Muscle of back (tissue), 3 donors: ENCODE measurements at regions not wholly inside any gene's neighbourhood (a gene's known extent, or its start where the extent isn't known, plus 50 kb on each side); places are given as distances from the start of the nearest gene placed in this dataset.
A peak's percentile ranks its signal among the peaks of the same experiment; 100 is the strongest.

Experiments
- DNase-seq, 3 donors: peaks; one replicate each; pipeline versions ENCODE4 v3.0.0 to v3.0.0-alpha.2; 2013

DNA sequence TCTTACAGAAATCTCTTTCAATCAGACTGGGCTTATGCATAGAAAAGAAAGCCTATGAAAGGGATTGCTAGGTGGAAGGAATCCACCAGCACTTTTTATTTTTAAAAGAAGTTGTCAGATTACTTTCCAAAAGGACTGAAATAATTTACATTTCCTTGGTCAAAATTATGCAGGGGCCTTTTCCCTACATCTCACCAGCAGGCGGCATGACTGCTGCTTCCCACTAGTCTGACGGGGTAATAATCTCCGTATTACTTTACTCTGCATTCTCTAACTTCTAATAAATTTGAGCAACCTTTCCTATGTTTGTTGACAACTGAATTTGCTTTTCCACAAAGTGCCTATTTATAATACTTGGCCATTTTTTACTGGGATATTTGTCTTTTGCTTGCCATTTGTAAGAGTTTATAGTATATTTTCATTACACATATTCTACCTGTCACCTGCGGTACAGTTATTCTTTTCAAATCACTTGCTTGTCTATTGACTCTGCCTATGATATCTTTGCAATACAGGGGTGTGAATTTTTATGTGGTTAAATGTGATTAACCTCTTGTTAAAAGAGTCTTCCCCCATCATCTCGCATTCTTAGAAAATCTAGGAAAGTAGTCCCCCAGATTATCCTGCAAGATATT is 51.9 kb upstream of the USP47 start:
- DNase-seq: no peak

DNA sequence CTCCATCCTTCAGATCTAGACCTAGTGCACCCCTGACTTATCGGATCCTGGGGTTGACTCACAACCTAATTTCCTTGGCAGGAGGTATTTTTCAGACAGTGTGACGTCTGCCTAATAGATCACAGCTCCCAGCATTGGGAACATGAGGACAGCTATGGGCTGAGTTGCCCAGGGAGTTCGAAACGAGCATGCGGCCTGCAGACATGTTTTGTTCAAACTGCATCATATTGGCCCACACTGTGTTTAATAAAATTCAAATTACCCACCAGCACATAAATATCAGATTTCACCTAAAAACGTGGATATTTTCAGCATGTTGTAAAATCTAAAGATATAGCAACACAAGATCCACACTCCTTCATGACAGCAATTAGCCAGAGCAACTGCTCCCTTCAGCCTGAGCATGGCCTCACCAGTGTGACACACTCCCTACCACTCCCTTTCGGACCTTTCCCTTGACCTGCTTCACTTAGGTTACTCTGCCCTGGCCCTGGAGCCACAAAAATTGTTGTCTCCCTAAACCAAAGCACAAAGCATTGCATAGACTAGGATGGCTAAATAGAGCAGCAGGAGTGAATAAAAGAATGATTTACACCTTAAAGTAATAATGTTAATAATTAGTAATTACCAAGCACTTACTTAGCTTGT is 53.6 kb upstream of the USP47 start:
- no peak for DNase-seq

DNA sequence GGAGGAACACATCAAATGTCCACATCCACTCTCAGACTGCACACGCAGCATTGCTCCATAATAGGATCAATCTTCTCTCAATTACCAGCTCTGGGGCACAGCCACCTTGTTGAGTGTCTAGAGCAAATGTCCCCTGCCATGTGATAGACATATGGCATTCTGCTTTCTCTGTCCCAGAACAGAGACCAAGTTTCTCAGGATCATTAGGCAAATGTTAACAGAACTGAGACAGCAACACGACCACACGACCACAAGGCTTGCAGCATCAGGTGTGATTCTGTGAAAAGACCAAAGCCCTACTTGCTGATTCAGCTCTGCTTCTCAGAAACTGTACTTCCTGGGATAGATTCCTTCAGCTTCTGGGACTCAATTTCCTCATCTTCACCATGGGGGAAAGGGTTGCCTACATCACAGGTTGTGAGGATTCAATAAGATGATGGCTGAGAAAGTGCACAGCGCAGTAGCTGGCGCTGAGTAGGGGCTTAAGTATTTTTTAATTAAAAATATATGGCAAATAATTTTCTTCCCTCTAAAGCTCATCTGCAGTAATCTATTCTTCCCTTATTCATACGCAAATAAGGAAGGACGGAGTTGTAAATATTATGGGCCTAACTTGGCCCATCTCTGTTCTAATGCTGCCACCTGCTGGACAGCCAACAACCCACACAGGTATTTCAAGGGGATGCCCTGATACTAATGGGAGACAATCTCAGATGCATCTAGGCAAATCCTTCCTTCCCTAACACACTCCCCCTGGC is 54.3 kb upstream of the USP47 start:
- DNase-seq: peak; percentile 68 to 87 (median 81)

- peak in 1 of 3 donors; percentile 38 for DNase-seq
Measured at GRCh38 chr11:11786771-11787170, 55.0 kb upstream of the USP47 start.

DNA sequence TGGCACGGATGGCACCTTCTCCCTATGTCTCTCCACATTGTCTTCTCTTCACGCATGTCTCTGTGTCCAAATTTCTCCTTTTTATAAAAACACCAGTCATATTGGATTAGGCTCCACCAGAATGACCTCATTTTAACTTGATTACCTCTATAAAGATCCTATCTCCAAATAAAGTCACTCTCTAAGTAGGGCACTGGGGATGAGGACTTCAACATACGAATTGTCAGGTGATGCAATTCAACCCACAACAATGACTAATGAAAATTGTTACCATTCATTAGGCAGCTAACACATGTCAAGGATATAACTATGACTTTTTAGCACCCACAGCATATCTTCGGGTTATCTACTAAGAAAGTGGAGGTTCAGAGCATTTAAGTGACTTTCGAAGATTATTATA is 55.5 kb upstream of the USP47 start:
- DNase-seq: no peak

GRCh38 chr11:11782532-11783110 is 59.2 kb upstream of the USP47 start:
- no peak for DNase-seq

GRCh38 chr11:11780858-11781257 is 60.9 kb upstream of the USP47 start:
- DNase-seq: no peak

GRCh38 chr11:11779975-11780374 is 61.8 kb upstream of the USP47 start:
- no peak for DNase-seq

GRCh38 chr11:11777897-11778296 is 63.9 kb upstream of the USP47 start:
- DNase-seq: no peak

DNA sequence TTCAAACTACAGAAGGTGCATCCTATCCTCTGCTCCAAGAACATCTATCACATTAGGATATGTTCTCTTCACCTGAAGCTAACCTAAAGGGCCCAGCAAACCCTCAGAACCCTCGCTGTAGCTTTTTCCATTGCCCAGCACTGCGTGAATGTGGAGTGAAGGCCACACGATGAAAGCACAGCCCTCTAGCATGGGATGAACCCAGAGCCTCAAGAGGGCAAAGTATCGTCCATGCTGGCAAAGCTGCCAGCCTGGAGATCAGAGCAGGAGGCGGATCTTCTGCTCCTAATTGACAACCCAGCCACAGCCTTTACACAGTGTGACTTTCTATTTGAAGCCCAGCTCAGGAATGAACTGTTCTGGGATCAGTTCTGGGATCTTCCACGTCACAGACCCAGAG is 65.1 kb upstream of the USP47 start:
- no peak for DNase-seq

GRCh38 chr11:11774928-11775327 is 66.8 kb upstream of the USP47 start:
- no peak for DNase-seq

DNA sequence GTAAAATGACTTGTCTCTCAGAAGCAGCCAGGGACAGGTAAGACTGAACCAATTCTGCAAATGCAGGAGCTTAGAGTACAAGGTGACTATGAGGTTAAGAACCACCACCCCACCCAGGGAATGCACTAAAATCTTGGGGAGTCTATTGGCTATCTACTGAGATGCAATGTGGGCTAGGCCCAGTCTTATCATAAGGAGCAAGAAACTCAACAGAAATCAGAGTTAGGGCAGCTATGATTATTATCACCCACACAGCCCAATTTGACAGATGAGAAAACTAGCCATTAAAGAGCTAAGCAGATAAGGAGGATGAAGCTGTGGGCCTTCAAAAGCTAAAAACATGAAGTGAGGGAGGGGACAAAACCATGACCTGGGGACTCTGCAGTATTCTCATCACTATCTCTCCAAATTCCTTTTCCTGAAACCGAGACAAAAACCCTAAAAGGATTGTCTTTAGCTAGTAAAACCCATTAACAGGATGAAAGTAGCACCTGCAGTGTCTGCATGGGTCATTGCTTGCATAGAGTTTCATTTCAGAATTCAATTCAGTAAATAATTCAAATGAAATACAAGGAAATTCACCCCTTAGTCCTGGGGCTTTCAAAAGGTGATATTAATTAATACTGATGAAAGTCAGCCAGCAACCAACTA is 68.8 kb upstream of the USP47 start:
- DNase-seq: no peak

DNA sequence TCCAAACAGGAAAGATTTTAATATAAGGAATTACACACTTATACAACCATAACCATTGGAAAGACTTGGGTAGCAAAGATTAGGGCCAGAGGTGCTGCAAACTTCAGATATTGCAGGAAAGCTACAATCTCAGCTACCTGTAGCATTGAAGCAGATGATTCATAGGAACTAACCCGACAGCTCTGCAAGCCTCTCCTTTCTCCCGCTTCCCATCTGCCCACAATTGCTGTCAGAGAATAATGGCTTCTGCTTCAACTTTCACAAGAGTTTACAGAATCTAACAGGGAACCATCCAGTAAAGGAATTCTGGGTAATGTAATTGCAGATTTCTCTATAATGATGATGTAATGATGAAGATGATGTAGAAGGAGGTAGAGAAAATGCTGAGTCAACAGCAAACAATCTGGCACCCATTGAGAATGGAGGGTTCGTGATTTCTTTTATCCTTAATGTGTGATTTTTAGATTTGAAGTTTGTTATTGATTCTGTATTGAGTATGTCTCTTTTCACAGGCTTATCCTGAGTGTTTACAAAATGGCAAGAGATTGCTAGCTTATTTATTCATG is 70.8 kb upstream of the USP47 start:
- DNase-seq: no peak

DNA sequence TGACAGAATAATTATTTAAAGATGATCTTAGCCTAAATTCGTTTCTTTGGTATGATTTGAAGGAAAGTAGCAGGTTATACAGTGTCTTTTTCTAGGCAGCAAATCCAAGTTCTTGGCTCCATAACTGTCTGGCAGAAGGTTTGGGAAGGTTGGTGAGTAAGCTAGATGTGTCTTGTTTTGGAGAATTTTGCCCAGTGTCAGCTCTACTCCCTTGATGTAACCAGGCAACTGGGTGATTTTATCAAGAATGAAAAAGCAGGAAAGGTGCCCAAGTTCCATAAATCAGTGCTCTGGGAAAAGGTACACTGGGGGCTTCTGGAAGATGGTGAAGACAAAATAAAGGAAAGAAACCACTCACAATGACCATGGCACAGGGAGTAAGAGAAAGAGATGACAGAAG is 71.5 kb upstream of the USP47 start:
- no peak for DNase-seq

- DNase-seq: no peak
Measured at GRCh38 chr11:11769782-11770181, 72.0 kb upstream of the USP47 start.

DNA sequence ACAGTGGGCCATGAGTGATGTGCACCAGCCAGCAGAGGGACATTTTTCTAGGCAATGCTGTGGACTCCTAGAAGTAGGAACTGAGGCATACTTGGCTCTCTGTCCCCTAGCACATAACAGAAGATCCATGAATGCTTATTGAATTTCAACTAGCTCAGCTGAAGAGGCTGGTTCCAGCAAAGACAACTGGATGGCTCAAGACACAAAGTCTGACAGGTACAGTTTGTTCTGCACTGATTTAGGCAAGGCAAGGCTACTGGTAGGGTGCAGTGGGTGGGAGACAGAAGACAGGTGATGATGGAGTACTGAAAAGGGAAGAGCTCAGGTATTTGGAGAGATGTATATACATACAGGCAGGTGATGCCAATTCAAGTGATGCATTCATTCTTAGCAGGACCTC is 72.4 kb upstream of the USP47 start:
- no peak for DNase-seq

DNA sequence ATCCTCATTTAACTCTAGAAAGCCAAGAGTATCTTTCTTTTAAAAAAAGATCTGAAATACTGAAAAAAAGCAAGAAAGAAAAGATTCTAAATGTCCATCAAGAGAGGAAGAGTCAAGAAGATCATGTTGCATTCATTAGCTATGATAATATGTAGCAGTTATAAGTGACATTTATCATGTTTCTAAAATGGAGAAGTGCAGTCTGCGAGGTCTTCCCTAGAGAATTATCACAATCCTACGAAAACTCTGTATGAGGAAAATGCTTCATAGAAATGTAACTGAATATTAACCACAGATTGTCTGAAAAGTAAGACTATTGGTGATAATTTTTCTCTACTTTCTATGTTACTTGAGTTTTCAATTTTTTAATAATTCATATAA is 77.4 kb upstream of the USP47 start:
- no peak for DNase-seq

GRCh38 chr11:11763796-11764422 is 77.9 kb upstream of the USP47 start:
- DNase-seq: no peak

DNA sequence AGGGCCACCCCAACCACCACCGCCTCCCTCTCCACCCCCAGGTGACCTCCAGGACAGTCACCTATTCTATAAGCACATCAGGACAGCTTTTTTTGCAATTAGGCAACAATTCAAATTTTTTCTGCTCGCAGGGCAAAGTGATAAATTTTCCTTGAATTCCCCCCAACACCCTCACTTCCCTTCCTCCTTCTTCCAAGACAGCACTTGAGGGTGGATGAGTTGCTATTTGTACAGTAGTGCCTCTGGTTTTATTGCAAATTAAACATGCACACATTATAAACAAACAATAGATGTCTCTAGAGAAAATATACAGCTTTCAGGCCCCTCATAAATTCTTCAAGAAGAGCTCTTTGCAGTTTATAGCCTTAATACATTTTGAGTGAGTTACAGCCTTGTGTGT is 80.9 kb upstream of the USP47 start:
- DNase-seq: no peak

GRCh38 chr11:11758603-11759196 is 83.1 kb upstream of the USP47 start:
- no peak for DNase-seq

DNA sequence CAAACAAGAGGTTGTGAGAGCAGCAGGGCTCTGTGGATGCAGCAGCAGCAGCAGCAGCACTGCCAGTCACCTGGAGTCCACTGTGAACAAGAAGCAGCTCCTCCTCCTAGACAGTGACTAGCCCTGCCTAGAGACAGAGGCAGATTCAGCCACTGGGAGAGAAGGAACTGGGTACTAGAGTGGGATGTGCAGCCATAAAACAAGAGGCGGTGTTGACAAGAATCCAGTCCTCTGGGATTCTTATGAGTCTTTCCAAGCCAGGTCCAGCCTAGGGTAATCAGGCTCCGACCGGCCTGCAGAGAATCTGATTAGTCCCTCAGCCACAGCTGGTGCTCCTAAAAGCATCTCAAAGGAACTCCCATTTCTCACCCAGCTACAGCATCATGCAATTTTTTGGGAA is 83.9 kb upstream of the USP47 start:
- peak in 2 of 3 donors; percentile 4 to 33 for DNase-seq
